ENCODE measurements at regions not wholly inside any gene's neighbourhood (a gene's known extent, or its start where the extent isn't known, plus 50 kb on each side); places are given as distances from the start of the nearest gene placed in this dataset.

GRCh38 chr9:103372828-103373227, 377.7 kb downstream of the CYLC2 start:
- no peak for TF ChIP-seq NCOA2 (IDR thresholded peaks at IDR 0.05; ENCODE audit: partially characterized antibody in 2 of 2)
- no peak for TF ChIP-seq BACH1 (tag; IDR thresholded peaks at IDR 0.05)
- no peak for TF ChIP-seq MAX (CRISPR knock-in tag; IDR thresholded peaks at IDR 0.05)
